Muscle of leg (tissue), 3 donors: ENCODE measurements at regions not wholly inside any gene's neighbourhood (a gene's known extent, or its start where the extent isn't known, plus 50 kb on each side); places are given as distances from the start of the nearest gene placed in this dataset.
A peak's percentile ranks its signal among the peaks of the same experiment; 100 is the strongest.

Experiments used
- DNase-seq: peaks from one replicate; pipeline ENCODE4 v3.0.0; 2013
- H3K27ac ChIP-seq: one replicate; pipeline ENCODE4 v1.5.1; 2013; ENCODE audit warnings: mild to moderate bottlenecking, low read length, control low read depth
- H3K27me3 ChIP-seq: one replicate; pipeline ENCODE4 v1.6.1; 2013; ENCODE audit warnings: low read length; ENCODE audit not compliant: control insufficient read depth, insufficient read depth
- H3K36me3 ChIP-seq: one replicate; pipeline ENCODE4 v1.6.1; 2013; ENCODE audit warnings: low read length; ENCODE audit not compliant: control insufficient read depth, insufficient read depth
- H3K4me1 ChIP-seq: one replicate; pipeline ENCODE4 v1.6.1; 2013; ENCODE audit warnings: low read length; ENCODE audit not compliant: control insufficient read depth, insufficient read depth
- H3K4me3 ChIP-seq: one replicate; pipeline ENCODE4 v1.5.1; 2013; ENCODE audit warnings: low read length, control low read depth
- H3K9me3 ChIP-seq: replicated peaks from 2 replicates; pipeline ENCODE4 v1.6.1; 2013; ENCODE audit warnings: low read depth, low read length; ENCODE audit not compliant: control insufficient read depth
- WGBS: methylation state at CpG from one replicate; pipeline ENCODE4 v1.1.5; 2013; ENCODE audit warnings: missing lambda C conversion rate; ENCODE audit not compliant: insufficient coverage; 5-methylcytosine and 5-hydroxymethylcytosine counted together

GRCh38 chrX:118187100-118187499 lies 70.5 kb upstream of the KLHL13 start:
- no peaks in the 10 kb centered on the region for H3K36me3 ChIP-seq
- no peak for DNase-seq
- peaks cover 6% of the 10 kb centered on the region for H3K27me3 ChIP-seq
- H3K9me3 ChIP-seq: no peaks in the 10 kb centered on the region
- H3K4me1 ChIP-seq: no peaks in the 10 kb centered on the region
- H3K27ac ChIP-seq: no peak overlapping the region
- no peak overlapping the region for H3K4me3 ChIP-seq

- DNase-seq: no peak
- peaks cover 9% of the 10 kb centered on the region for H3K27me3 ChIP-seq
- H3K9me3 ChIP-seq: no peaks in the 10 kb centered on the region
- no peak overlapping the region for H3K27ac ChIP-seq
- H3K4me1 ChIP-seq: no peaks in the 10 kb centered on the region
- no peaks in the 10 kb centered on the region for H3K36me3 ChIP-seq
- no peak overlapping the region for H3K4me3 ChIP-seq
- no CpG with 5 or more reads among the region's 3 CpGs for WGBS
These were observed 72.4 kb upstream of the KLHL13 start for GRCh38 chrX:118189000-118189399.

- DNase-seq: peak; percentile 33
- Histone ChIP-seq H3K36me3 (no peaks in the 10 kb centered on the region), H3K4me3 (no peak overlapping the region), H3K9me3 (no peaks in the 10 kb centered on the region), H3K27ac (no peak overlapping the region), H3K27me3 (peaks cover 9% of the 10 kb centered on the region), H3K4me1 (no peaks in the 10 kb centered on the region)
- WGBS: no CpG with 5 or more reads among the region's 3 CpGs
These were observed 73.0 kb upstream of the KLHL13 start for GRCh38 chrX:118189628-118190027.

- no peak for DNase-seq
- Histone ChIP-seq H3K27me3 (peaks cover 9% of the 10 kb centered on the region), H3K27ac (no peak overlapping the region)
These were observed 81.1 kb upstream of the KLHL13 start for GRCh38 chrX:118197730-118198129.

GRCh38 chrX:118198577-118198976 lies 82.0 kb upstream of the KLHL13 start:
- no peak for DNase-seq
- no peak overlapping the region for H3K27ac ChIP-seq
- H3K4me1 ChIP-seq: no peaks in the 10 kb centered on the region
- peaks cover 9% of the 10 kb centered on the region for H3K27me3 ChIP-seq
- H3K36me3 ChIP-seq: no peaks in the 10 kb centered on the region
- H3K9me3 ChIP-seq: no peaks in the 10 kb centered on the region
- 29% methylated on average over 1 of the region's 3 CpGs for WGBS
- no peak overlapping the region for H3K4me3 ChIP-seq

More at GRCh38 chrX:118197730-118198129, 81.1 kb upstream of the KLHL13 start:
- H3K36me3 ChIP-seq: no peaks in the 10 kb centered on the region
- no peaks in the 10 kb centered on the region for H3K4me1 ChIP-seq
- 29% methylated on average over 1 of the region's 1 CpG for WGBS
- no peak overlapping the region for H3K4me3 ChIP-seq
- no peaks in the 10 kb centered on the region for H3K9me3 ChIP-seq

GRCh38 chrX:118199997-118200396 lies 83.4 kb upstream of the KLHL13 start:
- Histone ChIP-seq H3K4me1 (no peaks in the 10 kb centered on the region), H3K27me3 (peaks cover 9% of the 10 kb centered on the region), H3K4me3 (no peak overlapping the region), H3K36me3 (no peaks in the 10 kb centered on the region), H3K9me3 (no peaks in the 10 kb centered on the region), H3K27ac (no peak overlapping the region)
- WGBS: 60% methylated on average over 2 of the region's 4 CpGs
- no peak for DNase-seq

GRCh38 chrX:118205421-118206395 lies 89.1 kb upstream of the KLHL13 start:
- peaks cover 7% of the 10 kb centered on the region for H3K27me3 ChIP-seq
- no peak overlapping the region for H3K4me3 ChIP-seq
- 36% methylated on average over 2 of the region's 8 CpGs for WGBS
- H3K4me1 ChIP-seq: no peaks in the 10 kb centered on the region
- no peaks in the 10 kb centered on the region for H3K9me3 ChIP-seq
- no peak overlapping the region for H3K27ac ChIP-seq
- DNase-seq: peak; percentile 71
- H3K36me3 ChIP-seq: no peaks in the 10 kb centered on the region

GRCh38 chrX:118207831-118208453 lies 91.3 kb upstream of the KLHL13 start:
- Histone ChIP-seq H3K27ac (no peak overlapping the region), H3K9me3 (no peaks in the 10 kb centered on the region), H3K4me1 (peaks cover 12% of the 10 kb centered on the region), H3K4me3 (no peak overlapping the region), H3K36me3 (no peaks in the 10 kb centered on the region), H3K27me3 (peaks cover 6% of the 10 kb centered on the region)
- no peak for DNase-seq
- no CpG with 5 or more reads among the region's 3 CpGs for WGBS

- no peak overlapping the region for H3K4me3 ChIP-seq
- no peak overlapping the region for H3K27ac ChIP-seq
- H3K9me3 ChIP-seq: no peaks in the 10 kb centered on the region
- 93% methylated on average over 2 of the region's 4 CpGs for WGBS
- peaks cover 15% of the 10 kb centered on the region for H3K4me1 ChIP-seq
- H3K27me3 ChIP-seq: peaks cover 6% of the 10 kb centered on the region
- no peaks in the 10 kb centered on the region for H3K36me3 ChIP-seq
- no peak for DNase-seq
These were observed 91.9 kb upstream of the KLHL13 start for GRCh38 chrX:118208481-118208880.
